ENCODE measurements at regions not wholly inside any gene's neighbourhood (a gene's known extent, or its start where the extent isn't known, plus 50 kb on each side); places are given as distances from the start of the nearest gene placed in this dataset.
"Not testable (repeated sequence)": the region's sequence is repeated elsewhere in the genome, so short reads cannot be mapped to it uniquely, and the experiment has no call there.

GRCh38 chr18:77373730-77374445 is 124.2 kb downstream of the GALR1 start:
- no peak for DNase-seq

- DNase-seq = no peak
These were observed 124.8 kb downstream of the GALR1 start for GRCh38 chr18:77374446-77374805.

GRCh38 chr18:77376043-77376732 is 126.5 kb downstream of the GALR1 start:
- no peak for DNase-seq

- DNase-seq = no peak
These were observed 127.1 kb downstream of the GALR1 start for GRCh38 chr18:77376733-77377094.

DNA sequence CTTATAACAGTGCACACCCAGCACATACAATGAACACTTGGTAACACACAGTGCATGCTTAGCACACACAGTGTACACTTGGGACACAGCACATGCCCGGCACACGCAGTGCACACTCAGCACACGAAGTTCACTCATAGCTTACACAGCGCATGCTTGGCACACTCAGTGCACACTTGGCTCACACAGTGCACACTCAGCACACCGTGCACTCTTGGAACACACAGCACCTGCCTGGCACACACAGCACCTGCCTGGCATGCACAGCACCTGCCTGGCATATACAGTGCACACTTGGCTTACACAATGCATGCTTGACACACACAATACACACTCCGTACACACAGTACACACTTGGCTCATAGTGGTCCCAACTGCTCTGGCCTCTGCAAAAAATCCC is 128.2 kb downstream of the GALR1 start:
- no peak for DNase-seq

DNA sequence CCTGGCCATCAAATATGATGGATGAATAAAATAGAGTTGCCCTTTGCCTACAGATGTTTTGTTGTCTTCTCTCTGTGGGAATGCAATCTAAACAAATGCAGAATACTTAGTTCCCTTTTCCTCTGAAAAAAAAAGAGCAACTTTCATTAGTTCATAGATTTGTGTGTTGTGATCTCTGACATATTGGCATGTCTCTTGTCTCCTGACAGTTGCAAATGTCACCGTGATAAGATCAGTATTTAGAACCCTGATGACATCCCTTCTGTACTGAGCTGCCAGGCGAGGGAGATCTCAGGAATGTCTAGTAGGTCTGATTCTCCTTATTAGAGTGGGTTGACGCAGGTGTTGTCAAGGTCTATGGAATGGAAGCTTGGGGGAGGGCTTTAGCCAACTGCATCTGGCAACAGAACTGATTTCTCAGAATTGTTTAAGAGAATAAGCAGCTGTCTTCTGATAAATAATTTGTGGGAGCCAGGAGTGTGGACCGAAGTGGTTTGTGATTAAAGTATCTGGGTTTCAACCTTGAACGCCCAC is 130.4 kb downstream of the GALR1 start:
- no peak for DNase-seq

DNA sequence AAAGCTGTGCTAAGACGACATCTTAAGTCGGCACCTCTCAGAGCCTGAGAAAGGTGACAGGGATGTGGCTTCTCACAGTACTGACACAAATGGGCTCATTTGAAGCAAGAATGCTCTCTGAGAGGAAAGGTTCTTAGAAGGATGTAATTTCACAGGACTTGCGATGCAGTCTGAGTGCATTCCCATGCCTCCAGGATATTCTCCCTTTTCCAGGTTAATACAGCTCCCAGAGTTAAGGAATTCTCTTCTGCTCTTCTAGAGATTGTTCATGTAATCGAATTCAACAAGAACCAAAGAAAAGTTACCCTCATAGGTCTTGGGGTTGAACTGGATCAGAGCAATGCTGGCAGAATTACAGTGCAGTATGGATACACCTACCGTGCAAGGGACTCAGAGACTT is 131.0 kb downstream of the GALR1 start:
- no peak for DNase-seq

DNA sequence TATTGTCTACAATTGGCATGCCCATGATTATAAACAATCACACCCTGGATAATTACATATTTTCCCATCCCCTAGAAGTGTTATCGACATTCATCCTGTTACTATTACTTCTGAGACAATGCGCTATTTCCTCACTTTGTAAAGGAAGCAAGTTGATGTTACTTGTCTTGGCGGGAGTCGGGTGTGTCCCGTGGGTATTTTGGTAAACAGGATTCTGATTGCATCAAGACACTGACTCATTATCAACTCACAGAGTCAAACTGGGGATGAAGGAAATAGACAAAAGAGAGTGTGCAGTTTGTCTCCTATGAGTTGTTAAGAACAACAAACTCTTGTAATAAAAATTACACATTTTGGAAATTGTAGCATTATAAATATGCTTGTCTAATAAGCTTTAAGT is 142.7 kb downstream of the GALR1 start:
- no peak for DNase-seq

GRCh38 chr18:77393519-77393918 is 143.9 kb downstream of the GALR1 start:
- no peak for DNase-seq

- no peak for DNase-seq
These were observed 146.3 kb downstream of the GALR1 start for GRCh38 chr18:77395953-77396352.

- DNase-seq = no peak
These were observed 147.4 kb downstream of the GALR1 start for GRCh38 chr18:77397056-77397455.

GRCh38 chr18:77397617-77398016 is 148.0 kb downstream of the GALR1 start:
- DNase-seq = no peak

DNA sequence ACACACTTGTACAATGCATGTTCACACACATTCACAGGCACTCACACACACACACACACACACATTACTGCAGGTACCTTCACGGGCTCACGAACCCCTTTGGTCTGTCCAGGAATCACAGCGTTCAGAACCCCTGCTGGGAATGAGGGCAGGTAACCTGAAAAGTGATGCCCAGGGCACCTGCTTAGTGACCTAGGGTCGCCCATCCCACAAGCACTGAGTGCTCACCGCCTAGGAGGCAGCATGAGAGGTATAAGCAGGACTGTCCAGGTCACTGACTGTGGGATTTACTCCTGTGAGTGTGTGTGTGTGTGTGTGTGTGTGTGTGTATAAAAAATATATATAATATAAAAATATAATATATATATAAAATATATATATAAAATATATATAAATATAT is 150.9 kb downstream of the GALR1 start:
- no peak for DNase-seq

- no peak for DNase-seq
These were observed 151.5 kb downstream of the GALR1 start for GRCh38 chr18:77401173-77401572.

DNA sequence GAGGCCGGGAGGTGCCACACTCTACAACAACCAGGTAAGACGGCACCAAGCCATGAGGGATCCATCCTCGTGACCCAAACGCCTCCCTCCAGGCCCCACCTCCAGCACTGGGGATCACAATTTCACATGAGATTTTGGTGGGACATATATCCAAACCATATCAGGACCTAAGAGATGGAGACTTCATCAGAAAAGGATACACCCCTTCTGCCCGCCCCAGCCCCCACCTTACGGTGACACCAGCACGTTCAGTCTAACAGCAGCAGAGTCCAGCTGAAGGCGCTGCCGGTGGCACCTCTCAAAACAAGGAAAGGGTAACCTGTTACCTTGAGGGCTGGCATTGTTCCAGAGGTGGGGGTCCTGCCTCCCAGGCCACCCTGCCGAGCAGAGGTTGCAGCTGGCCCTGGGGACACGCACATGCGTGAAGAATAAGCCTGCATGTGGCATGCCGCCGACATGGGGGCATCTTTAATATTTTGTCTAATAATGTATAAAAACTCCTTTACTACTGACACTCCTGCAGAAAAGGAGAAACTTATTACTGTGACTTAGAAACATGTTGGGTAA is 154.4 kb downstream of the GALR1 start:
- no peak for DNase-seq

- no peak for DNase-seq
These were observed 155.4 kb downstream of the GALR1 start for GRCh38 chr18:77405096-77405495.

GRCh38 chr18:77407733-77408132 is 158.1 kb downstream of the GALR1 start:
- DNase-seq = no peak

DNA sequence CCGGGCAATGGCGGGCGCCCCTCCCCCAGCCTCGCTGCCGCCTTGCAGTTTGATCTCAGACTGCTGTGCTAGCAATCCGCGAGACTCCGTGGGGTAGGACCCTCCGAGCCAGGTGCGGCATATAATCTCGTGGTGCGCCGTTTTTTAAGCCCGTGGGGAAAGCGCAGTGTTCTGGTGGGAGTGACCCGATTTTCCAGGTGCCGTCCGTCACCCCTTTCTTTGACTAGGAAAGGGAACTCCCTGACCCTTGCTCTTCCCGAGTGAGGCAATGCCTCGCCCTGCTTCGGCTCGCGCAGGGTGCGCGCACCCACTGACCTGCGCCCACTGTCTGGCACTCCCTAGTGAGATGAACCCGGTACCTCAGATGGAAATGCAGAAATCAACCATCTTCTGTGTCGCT is 171.9 kb downstream of the GALR1 start:
- DNase-seq = not testable (repeated sequence)

DNA sequence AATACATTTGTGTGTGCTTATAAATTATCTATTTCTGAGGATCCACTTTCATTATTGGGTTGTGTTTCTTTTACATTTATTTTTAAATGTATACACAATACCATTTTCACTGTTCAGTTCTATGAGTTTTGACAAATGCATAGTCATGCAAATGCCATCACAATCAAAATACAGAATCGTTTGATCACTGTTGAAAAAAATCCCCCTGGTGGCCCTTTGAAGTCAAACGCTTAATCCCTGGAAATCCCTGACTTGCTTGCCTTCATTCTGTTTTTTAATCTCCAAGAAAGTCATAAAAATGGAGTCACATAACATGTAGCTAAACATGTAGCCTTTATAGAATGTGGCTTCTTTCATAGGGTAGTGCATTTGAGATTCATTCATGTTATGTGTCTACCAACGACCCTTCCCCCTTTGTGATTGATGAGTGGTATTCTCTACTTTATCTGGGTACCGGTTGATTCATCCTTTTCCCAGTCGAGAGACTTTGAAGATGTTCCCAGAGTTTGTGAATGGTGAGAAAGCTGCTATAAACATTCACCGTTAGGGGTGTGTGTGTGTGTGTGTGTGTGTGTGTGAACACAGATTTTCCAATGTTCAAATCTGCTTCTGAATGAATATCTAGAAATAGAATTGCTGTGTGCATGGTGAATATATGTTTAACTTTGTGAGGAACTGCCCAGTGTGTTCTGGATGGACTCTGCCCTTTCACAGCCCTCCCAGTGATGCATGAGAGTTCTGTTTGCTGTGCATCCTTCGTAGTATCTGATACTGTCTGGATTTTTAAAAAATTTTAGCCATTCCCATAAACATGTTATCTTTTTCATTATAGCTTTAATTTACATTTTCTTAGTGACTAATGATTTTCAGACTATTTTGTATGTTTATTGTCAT is 173.6 kb downstream of the GALR1 start:
- no peak for DNase-seq

- DNase-seq = peak; percentile 15
These were observed 183.4 kb downstream of the GALR1 start for GRCh38 chr18:77433076-77433475.

GRCh38 chr18:77439888-77440287 is 190.2 kb downstream of the GALR1 start:
- DNase-seq = no peak

DNA sequence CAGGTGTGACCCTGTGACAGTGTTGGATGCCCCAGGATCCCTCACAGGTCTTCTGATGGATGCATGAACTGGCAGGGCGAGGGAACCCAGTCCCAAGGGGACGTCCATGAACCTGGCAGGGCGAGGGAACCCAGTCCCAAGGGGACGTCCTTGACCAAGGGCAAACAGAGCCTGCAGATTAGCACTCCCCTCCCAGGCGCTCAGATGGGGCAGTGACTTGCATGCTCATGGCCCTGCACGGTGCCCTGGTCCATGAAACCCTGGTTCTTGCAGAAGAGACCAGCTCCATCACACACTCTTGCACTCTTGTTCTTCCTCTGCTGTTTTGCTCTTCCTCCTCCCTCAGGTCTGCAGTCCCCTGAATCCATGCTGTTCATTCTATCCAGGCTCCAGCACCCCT is 192.7 kb downstream of the GALR1 start:
- no peak for DNase-seq

DNA sequence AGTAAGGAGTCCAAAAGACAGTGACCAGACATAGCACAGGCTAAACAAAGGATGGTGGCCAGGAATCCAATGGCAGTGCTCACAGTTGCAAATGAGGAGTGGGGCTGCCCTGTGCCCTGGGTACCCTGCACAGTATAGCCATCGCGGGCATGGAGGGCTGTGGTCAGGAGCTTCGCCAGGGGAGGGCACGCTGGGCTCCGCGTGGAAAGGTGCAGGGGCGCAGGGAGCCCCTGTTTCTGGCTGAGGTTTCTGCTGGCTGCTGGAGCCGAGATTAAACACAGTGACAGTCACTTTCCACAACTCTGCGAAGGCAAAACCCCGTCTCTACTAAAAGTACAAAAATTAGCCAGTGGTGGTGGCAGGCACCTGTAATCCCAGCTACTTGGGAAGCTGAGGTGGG is 194.7 kb downstream of the GALR1 start:
- DNase-seq = no peak
